Body of pancreas (tissue), 4 donors: ENCODE measurements at regions not wholly inside any gene's neighbourhood (a gene's known extent, or its start where the extent isn't known, plus 50 kb on each side); places are given as distances from the start of the nearest gene placed in this dataset.

ENCODE experiments used
- CTCF ChIP-seq, 7 experiments: fragments of 450-650 bp in 4 of 7; fragments of 200-600 bp in 3 of 7; sonication (generic) in 3 of 7; IDR thresholded peaks; one replicate each; pipeline ENCODE4 v1.5.1; 2016 to 2019; ENCODE audit warnings: antibody characterized with exemption in 7 of 7
- POLR2A ChIP-seq, 3 donors: fragments of 450-650 bp; IDR thresholded peaks; one replicate each; pipeline ENCODE4 v1.6.1; 2016; ENCODE audit warnings: antibody characterized with exemption in 3 of 3, mild to moderate bottlenecking in 2 of 3

GRCh38 chr13:31918707-31919106 is 112.9 kb upstream of the FRY start:
- TF ChIP-seq POLR2A (IDR thresholded peaks at IDR 0.05) (no peak), CTCF (IDR thresholded peaks at IDR 0.05) (no peak)
